Stimulated activated memory B cell treated with anti-CD40 and anti-IgM and Interleukin-4, amounts not matched to agents 10 μg/mL and 1 μg/mL and 100 μg/mL, for 72 hours (primary cell): ENCODE measurements at regions not wholly inside any gene's neighbourhood (a gene's known extent, or its start where the extent isn't known, plus 50 kb on each side); places are given as distances from the start of the nearest gene placed in this dataset.

ENCODE experiments used
- ATAC-seq: fragments of 150-1000 bp; cut with Tn5 transposase; 2 replicates; pipeline ENCODE4 v1.10.0; 2021
- H3K27ac Mint-ChIP-seq: one replicate; pipeline ENCODE4 v1.8.0; 2022; ENCODE audit warnings: mild to moderate bottlenecking, mixed read lengths
- H3K27me3 Mint-ChIP-seq: one replicate; pipeline ENCODE4 v1.8.0; 2022; ENCODE audit warnings: mixed read lengths
- H3K36me3 Mint-ChIP-seq: one replicate; pipeline ENCODE4 v1.8.0; 2022; ENCODE audit warnings: mixed read lengths
- H3K4me1 Mint-ChIP-seq: one replicate; pipeline ENCODE4 v1.8.0; 2022; ENCODE audit warnings: mixed read lengths
- H3K4me3 Mint-ChIP-seq: one replicate; pipeline ENCODE4 v1.8.0; 2022; ENCODE audit warnings: mild to moderate bottlenecking, moderate library complexity, mixed read lengths
- H3K9me3 Mint-ChIP-seq: one replicate; pipeline ENCODE4 v1.8.0; 2022; ENCODE audit warnings: mixed read lengths

- H3K9me3 Mint-ChIP-seq, result no peaks in the 10 kb centered on the region
- no peak overlapping the region for H3K27ac Mint-ChIP-seq
- peaks cover 38% of the 10 kb centered on the region for H3K27me3 Mint-ChIP-seq
- peak; percentile 39 for ATAC-seq
- H3K4me1 Mint-ChIP-seq, result peaks cover 7% of the 10 kb centered on the region
- no peak overlapping the region for H3K4me3 Mint-ChIP-seq
- H3K36me3 Mint-ChIP-seq, result no peaks in the 10 kb centered on the region
These were observed 195.7 kb upstream of the SASH1 start for GRCh38 chr6:148146717-148147462.

DNA sequence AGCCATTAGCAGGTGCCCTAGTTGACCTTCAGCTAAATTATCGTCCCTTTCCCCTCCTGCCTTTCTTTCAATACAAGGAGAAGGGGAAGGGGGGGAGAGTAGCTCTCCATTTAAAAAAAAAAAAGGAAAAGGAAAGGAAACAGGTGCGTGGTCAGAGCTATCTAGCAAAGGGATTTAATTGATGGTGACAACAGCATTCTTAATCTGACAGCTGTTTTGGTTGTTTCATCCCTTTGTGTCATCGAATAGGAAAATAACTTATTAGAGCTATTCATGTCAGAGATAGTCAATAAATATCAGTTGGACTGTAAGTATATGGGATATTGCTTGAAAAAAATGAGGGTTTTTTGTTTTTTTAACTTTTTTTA, 195.2 kb upstream of the SASH1 start:
- H3K27ac Mint-ChIP-seq, result no peak overlapping the region
- H3K9me3 Mint-ChIP-seq, result no peaks in the 10 kb centered on the region
- H3K4me1 Mint-ChIP-seq, result peaks cover 7% of the 10 kb centered on the region
- H3K36me3 Mint-ChIP-seq, result no peaks in the 10 kb centered on the region
- ATAC-seq, result no peak
- H3K4me3 Mint-ChIP-seq, result no peak overlapping the region
- peaks cover 33% of the 10 kb centered on the region for H3K27me3 Mint-ChIP-seq

GRCh38 chr6:148151896-148152643, 190.6 kb upstream of the SASH1 start:
- Mint-ChIP-seq H3K36me3 (no peaks in the 10 kb centered on the region), H3K27ac (no peak overlapping the region), H3K27me3 (peaks cover 14% of the 10 kb centered on the region), H3K4me3 (no peak overlapping the region), H3K4me1 (peaks cover under 1% of the 10 kb centered on the region), H3K9me3 (no peaks in the 10 kb centered on the region)
- no peak for ATAC-seq

DNA sequence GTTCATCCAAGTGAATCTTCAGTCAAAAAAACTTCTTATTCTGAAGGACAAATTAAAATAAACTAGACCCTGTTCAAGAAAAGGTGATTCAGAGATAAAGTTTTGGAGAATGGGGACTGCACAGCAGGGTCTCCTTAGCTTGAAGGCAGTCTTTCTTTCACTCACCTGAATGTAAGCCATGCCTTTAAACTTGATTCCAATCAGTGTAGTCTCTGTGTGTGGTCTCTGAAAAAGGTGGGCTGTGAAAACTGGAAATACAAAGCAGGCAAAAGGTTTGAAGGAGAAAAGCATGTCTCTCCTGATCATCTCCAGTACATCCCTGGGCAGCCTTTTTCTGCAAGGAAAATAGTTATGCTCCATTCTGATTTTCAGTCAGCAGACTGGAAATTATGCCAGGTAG, 188.0 kb upstream of the SASH1 start:
- no peak for ATAC-seq
- Mint-ChIP-seq H3K4me1 (no peaks in the 10 kb centered on the region), H3K36me3 (no peaks in the 10 kb centered on the region), H3K9me3 (no peaks in the 10 kb centered on the region), H3K27ac (no peak overlapping the region), H3K27me3 (peaks cover 14% of the 10 kb centered on the region), H3K4me3 (no peak overlapping the region)

- peaks cover 12% of the 10 kb centered on the region for H3K27me3 Mint-ChIP-seq
- no peak overlapping the region for H3K4me3 Mint-ChIP-seq
- no peaks in the 10 kb centered on the region for H3K9me3 Mint-ChIP-seq
- no peak overlapping the region for H3K27ac Mint-ChIP-seq
- ATAC-seq, result no peak
- no peaks in the 10 kb centered on the region for H3K4me1 Mint-ChIP-seq
- H3K36me3 Mint-ChIP-seq, result no peaks in the 10 kb centered on the region
These were observed 187.3 kb upstream of the SASH1 start for GRCh38 chr6:148155293-148155692.

GRCh38 chr6:148157841-148158240, 184.8 kb upstream of the SASH1 start:
- Mint-ChIP-seq H3K4me1 (no peaks in the 10 kb centered on the region), H3K27me3 (no peaks in the 10 kb centered on the region), H3K36me3 (no peaks in the 10 kb centered on the region), H3K27ac (no peak overlapping the region), H3K4me3 (no peak overlapping the region), H3K9me3 (no peaks in the 10 kb centered on the region)
- ATAC-seq, result no peak

DNA sequence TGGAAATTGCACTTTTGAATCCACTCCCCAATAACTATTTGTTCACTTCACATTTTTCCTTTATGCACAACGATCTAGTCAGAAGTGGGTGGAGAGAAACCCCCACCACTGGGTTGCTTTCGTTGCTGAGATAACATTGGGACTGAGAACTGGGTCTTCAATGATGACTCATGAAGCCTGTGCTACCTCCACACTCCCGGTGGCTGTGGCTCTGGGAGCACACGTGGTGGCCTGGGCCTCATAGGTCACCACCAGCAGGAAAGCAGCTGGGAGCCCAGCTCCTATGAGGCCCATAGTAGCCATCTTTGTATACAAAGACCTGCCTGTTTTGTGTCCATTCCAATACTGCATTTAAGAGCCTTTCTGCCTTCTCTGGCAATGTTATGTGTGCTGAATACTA, 178.0 kb upstream of the SASH1 start:
- peaks cover 8% of the 10 kb centered on the region for H3K27me3 Mint-ChIP-seq
- no peaks in the 10 kb centered on the region for H3K36me3 Mint-ChIP-seq
- ATAC-seq, result no peak
- no peaks in the 10 kb centered on the region for H3K4me1 Mint-ChIP-seq
- H3K9me3 Mint-ChIP-seq, result no peaks in the 10 kb centered on the region
- H3K27ac Mint-ChIP-seq, result no peak overlapping the region
- H3K4me3 Mint-ChIP-seq, result no peak overlapping the region

DNA sequence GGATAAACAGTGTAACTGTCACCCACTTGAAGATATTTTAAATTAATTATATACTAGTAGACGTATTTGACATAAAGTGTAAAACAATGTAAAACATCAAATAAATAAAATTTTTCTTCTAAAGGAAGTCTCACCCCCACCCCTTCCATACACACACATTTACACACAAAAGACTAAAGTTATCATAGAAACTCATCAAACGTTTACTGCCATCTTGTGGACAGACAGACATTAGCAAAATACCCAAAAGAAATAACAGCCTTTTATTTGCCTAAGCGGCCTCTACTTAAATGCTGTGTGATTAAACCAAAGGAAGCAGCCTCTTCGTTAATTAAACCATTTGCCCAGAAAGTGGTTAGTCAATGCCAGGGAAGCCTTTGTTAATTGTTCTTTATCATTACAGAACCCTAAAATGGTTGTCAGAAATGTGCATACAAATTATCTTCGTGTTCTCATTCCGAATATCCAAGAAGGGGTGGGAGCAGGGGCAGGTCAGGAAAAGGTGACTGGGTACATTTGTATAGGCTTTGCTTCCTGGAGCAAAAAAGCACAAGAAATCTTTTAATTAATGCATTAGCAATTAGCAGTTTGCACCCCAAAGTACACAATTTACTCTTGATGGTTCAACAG, 176.2 kb upstream of the SASH1 start:
- no peak for ATAC-seq
- Mint-ChIP-seq H3K4me3 (no peak overlapping the region), H3K27me3 (peaks cover 8% of the 10 kb centered on the region), H3K4me1 (no peaks in the 10 kb centered on the region), H3K36me3 (no peaks in the 10 kb centered on the region), H3K9me3 (no peaks in the 10 kb centered on the region), H3K27ac (no peak overlapping the region)

DNA sequence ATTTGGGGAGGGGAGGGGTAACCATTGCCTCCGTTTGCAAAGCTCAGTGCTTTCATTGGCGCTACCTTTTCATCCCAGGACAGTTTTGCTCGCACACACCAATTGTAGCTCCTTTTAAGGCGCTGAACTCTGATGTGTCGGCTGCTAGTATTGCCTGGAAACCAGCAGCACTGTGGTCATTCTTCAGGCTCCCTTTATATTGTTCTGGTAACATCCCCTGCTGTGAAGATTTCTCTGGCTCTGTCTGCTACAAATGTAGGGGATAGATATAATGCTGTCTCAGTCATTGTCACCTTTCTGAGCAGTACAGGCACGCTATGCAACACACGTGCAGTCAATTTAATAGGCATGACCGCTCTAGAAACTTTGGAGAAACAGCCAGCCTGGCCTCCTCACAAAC, 172.9 kb upstream of the SASH1 start:
- H3K4me1 Mint-ChIP-seq, result no peaks in the 10 kb centered on the region
- H3K4me3 Mint-ChIP-seq, result no peak overlapping the region
- no peaks in the 10 kb centered on the region for H3K27me3 Mint-ChIP-seq
- H3K36me3 Mint-ChIP-seq, result no peaks in the 10 kb centered on the region
- no peak overlapping the region for H3K27ac Mint-ChIP-seq
- ATAC-seq, result no peak
- no peaks in the 10 kb centered on the region for H3K9me3 Mint-ChIP-seq

GRCh38 chr6:148170286-148170685, 172.4 kb upstream of the SASH1 start:
- ATAC-seq, result no peak
- Mint-ChIP-seq H3K36me3 (no peaks in the 10 kb centered on the region), H3K27ac (no peak overlapping the region), H3K4me3 (no peak overlapping the region), H3K9me3 (no peaks in the 10 kb centered on the region), H3K4me1 (no peaks in the 10 kb centered on the region), H3K27me3 (no peaks in the 10 kb centered on the region)

- no peak for ATAC-seq
These were observed 169.1 kb upstream of the SASH1 start for GRCh38 chr6:148173548-148173947.

GRCh38 chr6:148175550-148176188, 167.0 kb upstream of the SASH1 start:
- no peak for ATAC-seq

More at GRCh38 chr6:148173548-148173947, 169.1 kb upstream of the SASH1 start:
- Mint-ChIP-seq H3K27ac (no peak overlapping the region), H3K27me3 (no peaks in the 10 kb centered on the region), H3K36me3 (no peaks in the 10 kb centered on the region), H3K9me3 (peaks cover 2% of the 10 kb centered on the region), H3K4me3 (no peak overlapping the region), H3K4me1 (no peaks in the 10 kb centered on the region)

GRCh38 chr6:148177589-148178233, 164.9 kb upstream of the SASH1 start:
- Mint-ChIP-seq H3K27ac (no peak overlapping the region), H3K4me1 (no peaks in the 10 kb centered on the region), H3K36me3 (no peaks in the 10 kb centered on the region), H3K27me3 (peaks cover 10% of the 10 kb centered on the region), H3K9me3 (peaks cover 2% of the 10 kb centered on the region), H3K4me3 (no peak overlapping the region)
- ATAC-seq, result no peak

More at GRCh38 chr6:148175550-148176188, 167.0 kb upstream of the SASH1 start:
- Mint-ChIP-seq H3K36me3 (no peaks in the 10 kb centered on the region), H3K4me1 (no peaks in the 10 kb centered on the region), H3K27ac (no peak overlapping the region), H3K4me3 (no peak overlapping the region), H3K27me3 (no peaks in the 10 kb centered on the region), H3K9me3 (peaks cover 2% of the 10 kb centered on the region)

GRCh38 chr6:148179786-148180185, 162.9 kb upstream of the SASH1 start:
- Mint-ChIP-seq H3K27me3 (peaks cover 10% of the 10 kb centered on the region), H3K9me3 (peaks cover 2% of the 10 kb centered on the region), H3K4me1 (no peaks in the 10 kb centered on the region)

DNA sequence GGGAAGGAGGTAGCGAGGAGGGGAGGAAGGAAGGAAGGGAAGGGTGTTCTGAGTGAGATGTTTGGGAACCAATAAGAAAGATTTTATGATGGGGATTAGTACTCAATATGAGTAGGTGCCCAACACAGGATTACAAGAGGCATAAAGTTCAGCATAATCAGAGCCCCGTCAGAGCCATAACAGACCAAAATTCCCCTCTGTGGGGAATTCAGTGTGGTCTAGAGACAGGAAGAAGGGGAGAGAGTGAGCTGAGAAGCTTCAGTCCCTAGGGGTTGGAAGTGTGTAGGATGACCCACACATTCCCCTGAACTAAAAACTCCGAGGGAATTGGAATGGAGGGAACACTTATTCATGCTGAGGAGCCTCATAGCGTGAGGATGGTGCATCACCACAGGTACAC, 160.3 kb upstream of the SASH1 start:
- H3K4me1 Mint-ChIP-seq, result no peaks in the 10 kb centered on the region
- peaks cover 2% of the 10 kb centered on the region for H3K9me3 Mint-ChIP-seq
- H3K36me3 Mint-ChIP-seq, result no peaks in the 10 kb centered on the region
- ATAC-seq, result no peak
- no peak overlapping the region for H3K27ac Mint-ChIP-seq
- no peak overlapping the region for H3K4me3 Mint-ChIP-seq
- H3K27me3 Mint-ChIP-seq, result peaks cover 10% of the 10 kb centered on the region

More at GRCh38 chr6:148179786-148180185, 162.9 kb upstream of the SASH1 start:
- H3K27ac Mint-ChIP-seq, result no peak overlapping the region
- ATAC-seq, result no peak
- H3K36me3 Mint-ChIP-seq, result no peaks in the 10 kb centered on the region
- no peak overlapping the region for H3K4me3 Mint-ChIP-seq
